ENCODE measurements at regions not wholly inside any gene's neighbourhood (a gene's known extent, or its start where the extent isn't known, plus 50 kb on each side); places are given as distances from the start of the nearest gene placed in this dataset.

DNA sequence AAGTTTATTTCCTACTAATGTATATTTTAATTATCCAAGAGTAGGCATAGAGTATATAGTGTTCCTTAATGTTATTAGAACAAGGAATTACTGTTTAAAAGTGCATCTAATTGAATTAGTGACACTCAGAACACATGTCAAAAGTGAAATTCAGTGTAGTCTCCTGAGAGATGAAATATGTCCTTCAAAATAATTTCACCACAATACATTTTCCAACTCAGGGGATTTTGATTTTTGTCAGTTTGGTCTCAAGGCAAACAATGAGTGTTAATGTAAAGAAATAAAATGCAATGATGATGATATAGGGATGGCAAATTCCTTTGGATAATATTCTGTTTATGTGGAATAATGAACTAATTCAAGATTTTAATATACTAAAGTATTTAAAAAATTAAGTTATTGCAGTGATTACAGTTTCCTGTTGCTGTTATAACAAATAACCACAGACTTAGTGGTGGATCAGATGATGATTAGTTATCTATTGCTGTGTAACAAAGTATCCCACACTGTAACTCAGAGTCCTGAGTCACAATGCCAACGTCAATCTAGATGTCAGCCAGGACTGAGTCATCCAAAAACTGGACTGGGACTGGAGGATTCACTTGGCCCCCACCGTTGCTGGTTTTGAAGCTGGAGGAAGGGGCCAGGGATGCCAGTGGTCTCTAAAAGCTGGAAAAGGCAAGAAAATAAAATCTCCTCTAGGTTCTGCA is 148.0 kb upstream of the SLC7A11 start:
- no CpG with 5 or more reads among the region's 2 CpGs for WGBS, 2 experiments (ENCODE audit: extremely low coverage in 2 of 2, insufficient read length in 1 of 2)
- Histone ChIP-seq H3K14ac (replicated peaks; ENCODE audit: low read depth, low read length) (no peak overlapping the region), H4K20me1 (ENCODE audit: insufficient read depth, low read length) (no peaks in the 10 kb centered on the region), H2BK15ac (ENCODE audit: low read depth, low read length) (no peak overlapping the region), H3K4me2 (ENCODE audit: low read depth, low read length) (no peak overlapping the region), H4K5ac (ENCODE audit: low read depth, low read length) (no peak overlapping the region), H3K79me1 (ENCODE audit: low read depth in 1 of 2, low read length in 2 of 2) (no peaks in the 10 kb centered on the region), H3K4me1 (ENCODE audit: control insufficient read depth, insufficient read depth, low read length) (no peaks in the 10 kb centered on the region), H2BK5ac (ENCODE audit: low read depth, low read length, poor library complexity, severe bottlenecking) (no peak overlapping the region), H3K18ac (ENCODE audit: low read depth, low read length) (no peak overlapping the region), H3K36me3 (ENCODE audit: control insufficient read depth, insufficient read depth, low read length) (no peaks in the 10 kb centered on the region), H2BK20ac (ENCODE audit: low read depth, low read length) (no peak overlapping the region), H3K56ac (ENCODE audit: extremely low read depth, insufficient read depth, low read length) (no peak overlapping the region), H3K9me1 (ENCODE audit: insufficient read depth, low read length) (no peaks in the 10 kb centered on the region), H2AK9ac (replicated peaks; ENCODE audit: low read depth, low read length, poor library complexity) (no peak overlapping the region), H3K23ac (ENCODE audit: low read depth, low read length) (no peak overlapping the region), H3K9me3 (ENCODE audit: control insufficient read depth, insufficient read depth, low read length) (no peaks in the 10 kb centered on the region), H3K4ac (ENCODE audit: low read depth, low read length) (no peak overlapping the region), H4K91ac (ENCODE audit: insufficient read depth, low read depth, low read length) (no peak overlapping the region), H2BK120ac (ENCODE audit: low read depth, low read length) (no peak overlapping the region), H3K4me3 (ENCODE audit: insufficient read depth, low read depth, low read length) (no peak overlapping the region), H3K27me3 (ENCODE audit: control insufficient read depth, insufficient read depth, low read length) (no peaks in the 10 kb centered on the region), H3K27ac (ENCODE audit: insufficient read depth, low read length) (no peak overlapping the region), H2AK5ac (ENCODE audit: low read depth, low read length) (no peak overlapping the region), H3K9ac (ENCODE audit: low read depth, low read length) (no peak overlapping the region), H2AFZ (replicated peaks; ENCODE audit: low read length, poor library complexity) (peak overlapping the region; percentile 61), H4K8ac (ENCODE audit: low read depth in 2 of 2, low read length in 2 of 2) (no peak overlapping the region)
- DNase-seq (peak; percentile 41), ATAC-seq (ENCODE audit: low read depth) (no peak)
- intact Hi-C loops (cut with micrococcal nuclease), result no loop called here
- dilution Hi-C loops (cut with HindIII; ENCODE audit: low sequenced_read_pairs, unreplicated experiment), result no loop called here
- no peak for TF ChIP-seq RCOR1 (IDR thresholded peaks at IDR 0.05; ENCODE audit: insufficient replicate concordance, low read length)
- no TSS peak for BruUV-seq (replicated peaks)
- ChIA-PET CTCF (no interaction called here), POLR2A (ENCODE audit: unreplicated experiment) (no interaction called here)
- in situ Hi-C loops (cut with MboI; ENCODE audit: low sequenced_read_pairs), result no loop called here
